ENCODE measurements at regions not wholly inside any gene's neighbourhood (a gene's known extent, or its start where the extent isn't known, plus 50 kb on each side); places are given as distances from the start of the nearest gene placed in this dataset.

DNA sequence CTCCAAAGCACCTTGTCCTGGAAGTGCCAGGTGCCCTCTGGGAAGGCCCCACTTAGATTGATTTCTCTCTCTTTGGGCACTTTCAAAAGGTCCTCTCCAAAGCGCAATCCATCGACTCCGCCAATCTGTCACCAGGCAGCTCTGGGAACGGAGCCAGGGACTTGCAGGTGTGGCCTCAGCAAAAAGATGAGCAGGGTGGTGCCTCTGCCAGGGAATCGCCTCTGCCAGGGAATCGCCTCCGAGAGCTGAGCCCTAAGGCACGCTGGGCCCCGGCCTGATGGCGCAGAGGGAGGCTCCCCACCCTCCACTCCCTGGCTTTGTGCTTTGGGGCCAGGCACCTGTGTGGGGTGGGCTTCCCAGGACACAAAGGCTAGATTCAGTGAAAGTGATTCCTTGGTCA lies 1391.3 kb downstream of the TBC1D22A start:
- Histone ChIP-seq H3K27ac (no peak overlapping the region), H3K4me3 (no peak overlapping the region), H3K4me1 (no peaks in the 10 kb centered on the region), H3K27me3 (no peaks in the 10 kb centered on the region), H3K36me3 (no peaks in the 10 kb centered on the region), H3K9me3 (no peaks in the 10 kb centered on the region)
- 90 to 91% methylated on average over 8 to 10 of the region's 10 CpGs for WGBS, 2 donors
- DNase-seq (ENCODE audit: low spot score in 2 of 2): no peak
- TF ChIP-seq, protein P1, sequence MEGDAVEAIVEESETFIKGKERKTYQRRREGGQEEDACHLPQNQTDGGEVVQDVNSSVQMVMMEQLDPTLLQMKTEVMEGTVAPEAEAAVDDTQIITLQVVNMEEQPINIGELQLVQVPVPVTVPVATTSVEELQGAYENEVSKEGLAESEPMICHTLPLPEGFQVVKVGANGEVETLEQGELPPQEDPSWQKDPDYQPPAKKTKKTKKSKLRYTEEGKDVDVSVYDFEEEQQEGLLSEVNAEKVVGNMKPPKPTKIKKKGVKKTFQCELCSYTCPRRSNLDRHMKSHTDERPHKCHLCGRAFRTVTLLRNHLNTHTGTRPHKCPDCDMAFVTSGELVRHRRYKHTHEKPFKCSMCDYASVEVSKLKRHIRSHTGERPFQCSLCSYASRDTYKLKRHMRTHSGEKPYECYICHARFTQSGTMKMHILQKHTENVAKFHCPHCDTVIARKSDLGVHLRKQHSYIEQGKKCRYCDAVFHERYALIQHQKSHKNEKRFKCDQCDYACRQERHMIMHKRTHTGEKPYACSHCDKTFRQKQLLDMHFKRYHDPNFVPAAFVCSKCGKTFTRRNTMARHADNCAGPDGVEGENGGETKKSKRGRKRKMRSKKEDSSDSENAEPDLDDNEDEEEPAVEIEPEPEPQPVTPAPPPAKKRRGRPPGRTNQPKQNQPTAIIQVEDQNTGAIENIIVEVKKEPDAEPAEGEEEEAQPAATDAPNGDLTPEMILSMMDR (IDR thresholded peaks at IDR 0.05): no peak

DNA sequence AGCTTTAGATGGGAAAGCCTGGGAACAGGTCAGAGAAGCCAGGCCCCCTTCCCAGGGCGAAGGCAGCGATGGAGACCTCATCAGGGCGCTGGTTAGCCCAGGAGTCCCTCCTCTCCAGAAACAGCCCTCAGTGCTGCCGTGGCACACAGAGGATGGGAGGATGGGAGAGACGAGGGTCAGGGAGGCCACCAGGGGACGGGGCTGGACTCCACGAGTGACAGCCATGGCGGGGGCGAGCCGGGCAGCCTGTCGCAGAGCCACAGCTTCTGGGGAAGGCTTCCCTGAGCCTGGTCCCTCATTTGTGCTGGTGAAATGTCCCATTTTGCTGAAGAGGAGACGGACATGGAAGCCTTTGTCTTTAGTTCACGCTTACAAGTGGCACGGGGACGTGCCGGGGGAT lies 1390.5 kb downstream of the TBC1D22A start:
- Histone ChIP-seq H3K27me3 (no peaks in the 10 kb centered on the region), H3K4me1 (no peaks in the 10 kb centered on the region), H3K27ac (no peak overlapping the region), H3K9me3 (no peaks in the 10 kb centered on the region), H3K36me3 (no peaks in the 10 kb centered on the region), H3K4me3 (no peak overlapping the region)
- TF ChIP-seq, protein P1 (IDR thresholded peaks at IDR 0.05): no peak
- no peak for TF ChIP-seq POLR2A (IDR thresholded peaks at IDR 0.05)
- TF ChIP-seq EP300 (IDR thresholded peaks at IDR 0.05): no peak
- DNase-seq (ENCODE audit: low spot score in 2 of 2): no peak
- WGBS, 2 donors: 72 to 75% methylated on average over 16 of the region's 16 CpGs

DNA sequence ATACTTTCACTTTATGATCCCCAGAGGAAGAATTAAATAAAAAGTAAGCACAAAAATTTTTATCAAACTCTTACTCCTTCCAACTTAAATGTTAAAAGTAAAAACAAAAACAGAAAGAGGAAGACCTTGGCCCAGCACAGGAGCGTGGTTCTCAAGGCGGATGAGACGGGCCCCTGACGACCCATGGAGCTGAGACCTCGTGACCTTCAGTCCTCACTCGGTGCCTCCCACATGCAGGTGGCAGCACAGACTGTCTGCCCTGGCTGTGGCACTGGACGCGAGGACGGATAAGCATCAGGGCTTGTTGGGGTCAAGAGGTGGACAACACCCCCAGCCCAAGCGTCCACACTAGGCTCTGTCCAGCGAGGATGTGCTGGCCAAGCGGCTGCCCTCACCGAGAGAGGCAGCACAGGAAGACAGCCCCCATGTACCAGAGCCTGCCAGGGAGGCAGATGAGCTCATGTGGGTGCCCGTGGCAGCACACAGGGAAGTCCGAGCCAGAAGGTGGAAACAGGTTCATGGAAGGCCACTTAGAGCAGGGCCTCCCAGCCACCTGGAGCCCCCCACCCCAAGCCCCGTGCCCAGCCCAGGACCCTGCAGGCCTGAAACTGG lies 1389.8 kb downstream of the TBC1D22A start:
- no peak overlapping the region for H3K27ac ChIP-seq
- DNase-seq (ENCODE audit: low spot score in 2 of 2): no peak
- WGBS, 2 donors: 36 to 38% methylated on average over 16 of the region's 16 CpGs
- no peaks in the 10 kb centered on the region for H3K27me3 ChIP-seq
- H3K4me3 ChIP-seq: no peak overlapping the region
- TF ChIP-seq, protein P1 (IDR thresholded peaks at IDR 0.05): no peak
- TF ChIP-seq POLR2A (IDR thresholded peaks at IDR 0.05): no peak
- no peak for TF ChIP-seq EP300 (IDR thresholded peaks at IDR 0.05)
- no peaks in the 10 kb centered on the region for H3K4me1 ChIP-seq
- no peaks in the 10 kb centered on the region for H3K36me3 ChIP-seq
- H3K9me3 ChIP-seq: no peaks in the 10 kb centered on the region

DNA sequence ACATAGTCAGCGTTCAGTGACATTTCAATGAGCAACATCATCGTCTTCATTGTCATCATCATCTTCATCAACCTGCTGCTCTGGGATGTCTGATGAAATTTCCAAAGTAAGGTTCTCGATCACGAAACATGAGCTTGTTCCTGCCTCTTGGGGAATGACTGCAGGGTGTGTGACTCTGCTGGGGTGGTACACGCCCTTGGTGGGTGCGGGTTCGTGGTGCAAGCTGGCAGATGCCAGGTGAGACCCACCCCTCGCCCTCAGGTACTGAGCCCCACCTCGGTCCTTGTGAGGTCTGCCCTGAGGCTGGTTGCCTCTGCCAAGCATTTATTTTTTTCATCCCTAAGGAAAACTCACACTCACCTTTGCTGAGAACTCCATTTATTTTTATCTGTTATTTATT lies 1389.2 kb downstream of the TBC1D22A start:
- 84 to 86% methylated on average over 9 of the region's 9 CpGs for WGBS, 2 donors
- Histone ChIP-seq H3K4me1 (no peaks in the 10 kb centered on the region), H3K9me3 (no peaks in the 10 kb centered on the region), H3K27ac (no peak overlapping the region), H3K4me3 (no peak overlapping the region), H3K36me3 (no peaks in the 10 kb centered on the region), H3K27me3 (no peaks in the 10 kb centered on the region)
- no peak for DNase-seq (ENCODE audit: low spot score in 2 of 2)
- TF ChIP-seq POLR2A (IDR thresholded peaks at IDR 0.05) (no peak), EP300 (IDR thresholded peaks at IDR 0.05) (no peak)
- TF ChIP-seq, protein P1 (IDR thresholded peaks at IDR 0.05): no peak

DNA sequence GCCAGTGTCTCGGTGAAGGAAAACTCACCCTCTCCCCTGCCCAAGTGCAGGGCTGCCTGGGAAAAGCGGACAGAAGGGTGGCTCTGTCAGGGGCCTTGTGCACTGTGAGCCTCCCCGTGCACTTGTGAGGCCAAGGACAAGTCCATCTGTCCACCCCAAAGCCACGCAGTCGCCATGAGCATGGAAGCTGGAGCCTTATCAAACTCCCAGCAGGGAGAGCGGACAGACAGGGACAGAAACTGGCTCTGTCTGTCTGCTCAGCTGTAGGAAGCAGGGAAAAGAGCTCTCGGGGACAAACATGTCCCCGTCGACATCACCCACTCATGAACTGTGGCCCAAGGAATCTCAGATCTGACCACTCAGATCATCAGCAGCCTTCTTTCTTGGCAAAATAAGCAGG lies 1385.4 kb downstream of the TBC1D22A start:
- H3K9me3 ChIP-seq: no peaks in the 10 kb centered on the region
- H3K4me3 ChIP-seq: no peak overlapping the region
- whole genome bisulfite sequencing, 2 donors: 65 to 84% methylated on average over 9 of the region's 9 CpGs
- TF ChIP-seq, protein P1 (IDR thresholded peaks at IDR 0.05): no peak
- TF ChIP-seq POLR2A (IDR thresholded peaks at IDR 0.05): no peak
- no peak for TF ChIP-seq EP300 (IDR thresholded peaks at IDR 0.05)
- no peak overlapping the region for H3K27ac ChIP-seq
- no peak for DNase-seq (ENCODE audit: low spot score in 2 of 2)
- H3K27me3 ChIP-seq: no peaks in the 10 kb centered on the region
- H3K4me1 ChIP-seq: no peaks in the 10 kb centered on the region
- no peaks in the 10 kb centered on the region for H3K36me3 ChIP-seq

All from tibial nerve (tissue), 4 donors.